AG10803 (cell line): ENCODE measurements at regions not wholly inside any gene's neighbourhood (a gene's known extent, or its start where the extent isn't known, plus 50 kb on each side); places are given as distances from the start of the nearest gene placed in this dataset.

Experiments
- DNase-seq: peaks from one replicate; pipeline ENCODE4 v3.0.0; 2010; ENCODE audit warnings: low read depth
- H3K4me3 ChIP-seq: 2 replicates; pipeline ENCODE4 v1.5.1; 2011; ENCODE audit warnings: mild to moderate bottlenecking, low read length, control low read depth
- CTCF ChIP-seq: conservative IDR thresholded peaks from 2 replicates; pipeline ENCODE4 v1.5.1; 2011; ENCODE audit warnings: mild to moderate bottlenecking, low read length, control low read depth, inconsistent platforms

- DNase-seq, result no peak
- no peak for TF ChIP-seq CTCF
- no peak overlapping the region for H3K4me3 ChIP-seq
Observed at GRCh38 chr13:105285526-105285925, 1249.9 kb downstream of the EFNB2 start.

GRCh38 chr13:105282406-105283285, 1252.8 kb downstream of the EFNB2 start:
- TF ChIP-seq CTCF, result no peak
- H3K4me3 ChIP-seq, result no peak overlapping the region
- DNase-seq, result no peak

GRCh38 chr13:105278943-105279381, 1256.5 kb downstream of the EFNB2 start:
- DNase-seq, result no peak
- no peak for TF ChIP-seq CTCF
- H3K4me3 ChIP-seq, result no peak overlapping the region

GRCh38 chr13:105276571-105276970, 1258.9 kb downstream of the EFNB2 start:
- no peak overlapping the region for H3K4me3 ChIP-seq
- no peak for DNase-seq
- TF ChIP-seq CTCF, result no peak

- no peak overlapping the region for H3K4me3 ChIP-seq
- no peak for DNase-seq
- no peak for TF ChIP-seq CTCF
Observed at GRCh38 chr13:105273665-105274222, 1261.7 kb downstream of the EFNB2 start.

GRCh38 chr13:105272660-105273631, 1262.5 kb downstream of the EFNB2 start:
- no peak for DNase-seq
- TF ChIP-seq CTCF, result no peak

More at GRCh38 chr13:105272660-105273631, 1262.5 kb downstream of the EFNB2 start:
- H3K4me3 ChIP-seq, result no peak overlapping the region
